Mesenchymal stem cell (in vitro differentiated cells and primary cell): ENCODE measurements at regions not wholly inside any gene's neighbourhood (a gene's known extent, or its start where the extent isn't known, plus 50 kb on each side); places are given as distances from the start of the nearest gene placed in this dataset.

Source experiments
- DNase-seq: peaks from one replicate; pipeline ENCODE4 v3.0.0-alpha.2; 2013
- H2AFZ ChIP-seq: one replicate; pipeline ENCODE4 v1.6.1; 2013; ENCODE audit warnings: low read depth, mild to moderate bottlenecking, control low read depth, inconsistent platforms, low read length, moderate library complexity
- H2AK5ac ChIP-seq: 2 replicates; pipeline ENCODE4 v1.6.1; 2013; ENCODE audit warnings: low read length, moderate library complexity, mild to moderate bottlenecking, inconsistent platforms; ENCODE audit not compliant: severe bottlenecking
- H2BK120ac ChIP-seq: one replicate; pipeline ENCODE4 v1.6.1; 2013; ENCODE audit warnings: low read depth, mild to moderate bottlenecking, inconsistent platforms, low read length, moderate library complexity
- H2BK12ac ChIP-seq, 2 experiments: one replicate each; pipeline ENCODE4 v1.6.1; 2013; ENCODE audit warnings: inconsistent platforms in 2 of 2, low read length in 2 of 2, mild to moderate bottlenecking in 2 of 2, moderate library complexity in 2 of 2, control low read depth in 1 of 2
- H2BK15ac ChIP-seq: one replicate; pipeline ENCODE4 v1.6.1; 2013; ENCODE audit warnings: mild to moderate bottlenecking, low read depth, inconsistent platforms; ENCODE audit not compliant: poor library complexity, severe bottlenecking
- H2BK5ac ChIP-seq: 2 replicates; pipeline ENCODE4 v1.6.1; 2013; ENCODE audit warnings: low read depth, mild to moderate bottlenecking, low read length, control low read depth, inconsistent platforms; ENCODE audit not compliant: poor library complexity, severe bottlenecking
- H3K14ac ChIP-seq, 2 experiments: one replicate each; pipeline ENCODE4 v1.6.1; 2013; ENCODE audit warnings: inconsistent platforms in 2 of 2, low read length in 2 of 2, control low read depth in 1 of 2, mild to moderate bottlenecking in 1 of 2, moderate library complexity in 1 of 2
- H3K18ac ChIP-seq, 2 experiments: one replicate each; pipeline ENCODE4 v1.6.1; 2013; ENCODE audit warnings: inconsistent platforms in 2 of 2, low read length in 2 of 2, control low read depth in 1 of 2, low read depth in 1 of 2, mild to moderate bottlenecking in 1 of 2
- H3K23ac ChIP-seq, 2 experiments: one replicate each; pipeline ENCODE4 v1.6.1; 2013; ENCODE audit warnings: inconsistent platforms in 2 of 2, low read length in 2 of 2, mild to moderate bottlenecking in 2 of 2, moderate library complexity in 2 of 2, control low read depth in 1 of 2
- H3K27ac ChIP-seq: 2 replicates; pipeline ENCODE4 v1.5.1; 2013; ENCODE audit warnings: mild to moderate bottlenecking, moderate library complexity, low read length, control low read depth, inconsistent platforms; ENCODE audit not compliant: poor library complexity, severe bottlenecking
- H3K27me3 ChIP-seq, 2 experiments: 2 replicates each; pipeline versions ENCODE4 v1.6.1 to v1.7.0; 2013; ENCODE audit warnings: low read length in 2 of 2, mild to moderate bottlenecking in 2 of 2, moderate library complexity in 2 of 2, control low read depth in 1 of 2, inconsistent platforms in 1 of 2; ENCODE audit not compliant: control insufficient read depth in 1 of 2, insufficient read depth in 1 of 2
- H3K36me3 ChIP-seq, 2 experiments: 2 replicates each; pipeline versions ENCODE4 v1.6.1 to v1.7.0; 2013; ENCODE audit warnings: low read length in 2 of 2, control low read depth in 1 of 2, inconsistent platforms in 1 of 2, low read depth in 1 of 2, mild to moderate bottlenecking in 1 of 2; ENCODE audit not compliant: insufficient read depth in 2 of 2, control insufficient read depth in 1 of 2
- H3K4ac ChIP-seq, 2 experiments: one replicate each; pipeline ENCODE4 v1.6.1; 2013; ENCODE audit warnings: inconsistent platforms in 2 of 2, low read length in 2 of 2, mild to moderate bottlenecking in 2 of 2, moderate library complexity in 2 of 2, control low read depth in 1 of 2, low read depth in 1 of 2
- H3K4me1 ChIP-seq: 2 replicates; pipeline ENCODE4 v1.6.1; 2013; ENCODE audit warnings: low read depth, low read length, control low read depth; ENCODE audit not compliant: control insufficient read depth, insufficient read depth
- H3K4me2 ChIP-seq: 2 replicates; pipeline ENCODE4 v1.6.1; 2013; ENCODE audit warnings: low read length, mild to moderate bottlenecking, inconsistent platforms; ENCODE audit not compliant: poor library complexity, severe bottlenecking
- H3K4me3 ChIP-seq, 2 experiments: 2 replicates each; pipeline versions ENCODE4 v1.5.1 to v1.7.0; 2013; ENCODE audit warnings: low read length in 2 of 2, mild to moderate bottlenecking in 2 of 2, control low read depth in 1 of 2, low read depth in 1 of 2; ENCODE audit not compliant: insufficient read depth in 1 of 2
- H3K79me1 ChIP-seq: replicated peaks from 2 replicates; pipeline ENCODE4 v1.6.1; 2013; ENCODE audit warnings: mild to moderate bottlenecking, control low read depth, low read length, inconsistent platforms; ENCODE audit not compliant: poor library complexity, severe bottlenecking
- H3K9ac ChIP-seq: 2 replicates; pipeline ENCODE4 v1.7.0; 2013; ENCODE audit warnings: mild to moderate bottlenecking, low read length, moderate library complexity
- H3K9me3 ChIP-seq: 2 replicates; pipeline ENCODE4 v1.7.0; 2013; ENCODE audit warnings: mild to moderate bottlenecking, low read length; ENCODE audit not compliant: control insufficient read depth
- H4K8ac ChIP-seq: one replicate; pipeline ENCODE4 v1.6.1; 2013; ENCODE audit warnings: inconsistent platforms, mild to moderate bottlenecking, low read length, moderate library complexity
- H4K91ac ChIP-seq: one replicate; pipeline ENCODE4 v1.6.1; 2013; ENCODE audit warnings: mild to moderate bottlenecking, low read length, inconsistent platforms
- whole genome bisulfite sequencing: methylation state at CpG from one replicate; pipeline ENCODE4 v1.1.7; 2013; ENCODE audit warnings: mixed read lengths; 5-methylcytosine and 5-hydroxymethylcytosine counted together

DNA sequence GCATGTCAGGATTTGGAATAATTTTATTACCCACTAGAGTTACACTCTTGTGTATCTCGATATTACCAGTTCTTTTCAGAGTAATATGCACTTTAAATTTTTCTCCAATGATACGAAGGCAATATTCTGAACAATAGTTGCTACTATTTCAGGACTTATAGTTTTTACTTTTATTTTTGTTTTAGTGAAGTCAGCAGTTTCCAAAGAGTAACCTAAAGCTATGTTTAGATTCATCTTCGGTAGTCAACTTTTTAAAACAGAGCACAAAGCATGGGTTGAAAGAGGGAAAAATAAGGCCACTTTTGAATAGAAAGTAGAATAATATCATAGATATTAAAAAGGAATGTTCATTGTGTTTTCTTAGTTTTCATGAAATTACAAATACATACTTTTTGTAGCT is 532.7 kb downstream of the CPS1 start:
- no peak overlapping the region for H3K18ac ChIP-seq

DNA sequence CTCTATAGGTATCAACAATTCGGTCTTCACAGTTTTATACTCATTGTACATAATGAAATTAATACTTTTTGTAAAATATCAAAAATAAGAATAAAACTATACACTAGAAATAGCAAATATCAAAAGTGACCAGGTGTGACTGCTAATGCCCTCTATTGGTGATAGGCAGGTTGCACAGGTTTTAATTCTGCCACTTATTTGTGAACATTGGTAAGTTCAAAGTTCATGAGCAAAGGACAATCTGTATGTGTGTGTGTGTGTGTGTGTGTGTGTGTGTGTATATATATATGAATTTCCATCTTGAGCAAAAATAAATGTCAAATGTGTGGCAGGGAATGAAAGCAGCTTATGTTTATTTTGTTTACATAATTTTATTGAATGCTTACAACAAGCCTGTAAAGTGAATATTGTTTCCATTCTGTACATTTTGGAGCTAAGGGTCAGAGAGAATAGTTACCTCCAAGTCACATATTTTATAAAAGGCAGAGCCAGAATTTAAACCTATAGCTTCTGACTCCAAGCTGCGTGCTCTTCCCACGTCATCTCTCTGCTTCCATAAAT is 537.4 kb downstream of the CPS1 start:
- Histone ChIP-seq H2BK5ac (no peak overlapping the region), H2AK5ac (no peak overlapping the region), H3K18ac (no peak overlapping the region), H3K79me1 (no peaks in the 10 kb centered on the region), H3K27me3 (no peaks in the 10 kb centered on the region), H2BK15ac (no peak overlapping the region), H3K4me2 (no peak overlapping the region), H3K23ac (no peak overlapping the region), H4K91ac (no peak overlapping the region), H3K9me3 (peaks cover 9% of the 10 kb centered on the region), H2BK120ac (no peak overlapping the region), H3K4ac (no peak overlapping the region), H3K4me1 (no peaks in the 10 kb centered on the region), H3K9ac (no peak overlapping the region), H3K4me3 (no peak overlapping the region), H4K8ac (no peak overlapping the region), H3K36me3 (no peaks in the 10 kb centered on the region), H3K14ac (no peak overlapping the region), H2BK12ac (no peak overlapping the region), H3K27ac (no peak overlapping the region), H2AFZ (no peak overlapping the region)
- DNase-seq, result no peak
- WGBS, result 80% methylated on average over 2 of the region's 3 CpGs

More for the DNA sequence above, 532.7 kb downstream of the CPS1 start:
- Histone ChIP-seq H3K4me1 (no peaks in the 10 kb centered on the region), H2AK5ac (no peak overlapping the region), H2AFZ (no peak overlapping the region), H3K9me3 (no peaks in the 10 kb centered on the region), H4K91ac (no peak overlapping the region), H3K23ac (no peak overlapping the region), H2BK15ac (no peak overlapping the region), H3K27me3 (no peaks in the 10 kb centered on the region), H3K14ac (no peak overlapping the region), H2BK12ac (no peak overlapping the region), H3K4me3 (no peak overlapping the region), H4K8ac (no peak overlapping the region), H3K27ac (no peak overlapping the region), H3K4me2 (no peak overlapping the region), H3K4ac (no peak overlapping the region), H3K9ac (no peak overlapping the region), H3K36me3 (no peaks in the 10 kb centered on the region), H2BK120ac (no peak overlapping the region), H2BK5ac (no peak overlapping the region), H3K79me1 (no peaks in the 10 kb centered on the region)
- no CpG with 5 or more reads among the region's 3 CpGs for WGBS
- no peak for DNase-seq

GRCh38 chr2:211103989-211104388 is 547.6 kb downstream of the CPS1 start:
- Histone ChIP-seq H3K27me3 (no peaks in the 10 kb centered on the region), H3K36me3 (no peaks in the 10 kb centered on the region), H3K9me3 (no peaks in the 10 kb centered on the region), H2BK120ac (no peak overlapping the region), H2AFZ (no peak overlapping the region), H2BK5ac (no peak overlapping the region), H3K27ac (no peak overlapping the region), H2BK15ac (no peak overlapping the region), H3K9ac (no peak overlapping the region), H3K79me1 (no peaks in the 10 kb centered on the region), H3K14ac (no peak overlapping the region), H3K4me2 (no peak overlapping the region), H3K23ac (no peak overlapping the region), H4K8ac (no peak overlapping the region), H2BK12ac (no peak overlapping the region), H3K4ac (no peak overlapping the region), H3K4me1 (no peaks in the 10 kb centered on the region), H4K91ac (no peak overlapping the region), H3K18ac (no peak overlapping the region), H2AK5ac (no peak overlapping the region), H3K4me3 (no peak overlapping the region)
- DNase-seq, result no peak
- WGBS, result 88% methylated on average over 3 of the region's 4 CpGs

DNA sequence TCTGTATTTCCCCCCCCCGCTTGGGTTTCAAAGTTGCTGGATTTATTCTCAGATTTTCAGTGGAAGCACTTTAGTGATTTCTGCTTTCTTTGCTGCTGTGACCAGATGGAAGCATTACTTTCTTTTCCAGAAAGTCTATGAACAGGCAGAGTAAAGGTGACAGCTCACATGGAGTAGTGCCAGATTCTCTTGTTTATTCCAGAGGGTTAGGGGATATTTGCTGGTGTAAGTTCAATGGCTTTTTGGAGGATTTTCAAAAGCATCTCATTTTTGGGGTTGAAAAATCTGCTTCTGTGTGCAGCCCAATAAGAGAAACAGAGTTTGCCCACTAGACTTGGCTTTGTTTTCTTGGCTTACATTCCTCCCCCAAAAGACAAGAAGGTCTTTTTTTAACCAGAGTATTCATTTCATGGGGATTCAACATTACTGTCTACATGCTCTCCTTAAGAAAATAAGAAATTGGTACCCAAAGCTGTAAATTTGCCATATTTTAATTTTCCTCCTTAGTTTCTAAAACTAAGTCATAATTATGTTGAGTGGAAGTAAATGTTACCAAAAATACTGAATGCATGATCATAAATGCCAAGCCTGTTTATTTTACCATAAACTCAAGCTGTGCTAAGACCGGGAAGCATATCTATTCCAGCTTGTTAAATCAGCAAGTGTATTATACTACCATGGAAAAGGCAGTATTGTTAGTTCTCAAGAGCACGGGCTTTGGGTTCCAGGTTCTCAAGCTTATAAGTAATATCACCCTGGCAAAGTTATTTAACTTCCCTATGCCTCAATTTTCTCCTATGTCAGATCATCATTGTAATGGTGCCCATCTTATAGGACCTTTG is 557.2 kb downstream of the CPS1 start:
- no peak overlapping the region for H3K18ac ChIP-seq
- no peak overlapping the region for H2BK12ac ChIP-seq
- no peak overlapping the region for H3K9ac ChIP-seq
- no peak overlapping the region for H2BK120ac ChIP-seq
- WGBS, result 99% methylated on average over 3 of the region's 3 CpGs
- H4K91ac ChIP-seq, result no peak overlapping the region
- no peak overlapping the region for H2BK15ac ChIP-seq
- H3K4me1 ChIP-seq, result no peaks in the 10 kb centered on the region
- H3K36me3 ChIP-seq, result no peaks in the 10 kb centered on the region
- no peak overlapping the region for H2BK5ac ChIP-seq
- no peak overlapping the region for H2AFZ ChIP-seq
- no peaks in the 10 kb centered on the region for H3K9me3 ChIP-seq
- no peak overlapping the region for H3K4ac ChIP-seq
- H4K8ac ChIP-seq, result no peak overlapping the region
- H3K4me3 ChIP-seq, result no peak overlapping the region
- no peaks in the 10 kb centered on the region for H3K79me1 ChIP-seq
- no peak overlapping the region for H3K23ac ChIP-seq
- H3K14ac ChIP-seq, result no peak overlapping the region
- H3K4me2 ChIP-seq, result no peak overlapping the region
- H2AK5ac ChIP-seq, result no peak overlapping the region
- DNase-seq, result no peak
- no peaks in the 10 kb centered on the region for H3K27me3 ChIP-seq
- no peak overlapping the region for H3K27ac ChIP-seq
